Fibroblast of mammary gland (primary cell): ENCODE measurements at regions not wholly inside any gene's neighbourhood (a gene's known extent, or its start where the extent isn't known, plus 50 kb on each side); places are given as distances from the start of the nearest gene placed in this dataset.

Experiments
- DNase-seq: peaks from one replicate; pipeline ENCODE4 v3.0.0-alpha.2; 2010; ENCODE audit warnings: low read depth
- H3K4me3 ChIP-seq: 2 replicates; pipeline ENCODE4 v1.5.1; 2011; ENCODE audit warnings: low read depth, mild to moderate bottlenecking, low read length, moderate library complexity; ENCODE audit not compliant: control insufficient read depth
- CTCF ChIP-seq: conservative IDR thresholded peaks from 2 replicates; pipeline ENCODE4 v1.5.1; 2011; ENCODE audit warnings: low read depth, low read length, inconsistent platforms; ENCODE audit not compliant: control insufficient read depth, insufficient read depth

DNA sequence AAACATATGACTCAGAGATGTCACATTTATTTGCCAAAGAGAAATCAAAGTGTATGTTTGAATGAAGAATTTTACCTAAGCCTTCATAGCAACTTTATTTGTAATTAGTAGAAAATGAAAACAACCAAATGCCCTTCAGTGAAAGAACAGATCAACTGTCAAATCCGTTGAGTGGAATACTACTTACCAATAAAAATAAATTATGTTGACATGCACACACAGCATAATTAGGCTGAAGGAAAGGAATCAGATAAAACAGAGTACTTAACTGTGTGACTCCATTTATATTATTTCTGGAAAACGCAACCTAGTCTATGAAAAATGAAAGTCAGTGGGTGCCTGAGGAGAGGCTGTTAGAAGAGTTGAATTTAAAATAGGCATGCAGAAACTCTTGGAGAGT, 1034.6 kb upstream of the PCDH9 start:
- no peak for TF ChIP-seq CTCF
- no peak for DNase-seq
- no peak overlapping the region for H3K4me3 ChIP-seq

DNA sequence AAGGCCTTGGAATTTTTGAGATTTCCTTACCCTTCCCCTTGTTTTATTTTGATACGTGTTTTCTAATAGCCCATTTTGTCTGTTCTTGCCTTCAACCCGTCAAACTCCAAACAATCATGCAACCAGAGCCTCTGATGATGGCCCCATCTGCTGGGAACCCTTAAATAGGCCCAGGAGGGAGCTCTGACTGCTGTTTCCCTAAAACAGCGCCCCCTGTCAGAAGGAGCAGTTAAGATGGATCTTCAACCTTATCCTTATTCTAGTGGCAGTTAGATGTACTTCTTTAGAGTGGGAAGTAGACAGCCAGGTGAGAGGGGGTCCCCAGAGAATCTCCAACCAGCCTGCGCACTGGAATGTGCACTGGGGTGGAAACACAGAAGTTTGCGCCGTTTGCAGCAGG, 1031.0 kb upstream of the PCDH9 start:
- no peak for DNase-seq
- no peak overlapping the region for H3K4me3 ChIP-seq
- no peak for TF ChIP-seq CTCF

- TF ChIP-seq CTCF: no peak
- peak; percentile 40 for DNase-seq
- no peak overlapping the region for H3K4me3 ChIP-seq
These were observed 1027.1 kb upstream of the PCDH9 start for GRCh38 chr13:68257111-68257842.

DNA sequence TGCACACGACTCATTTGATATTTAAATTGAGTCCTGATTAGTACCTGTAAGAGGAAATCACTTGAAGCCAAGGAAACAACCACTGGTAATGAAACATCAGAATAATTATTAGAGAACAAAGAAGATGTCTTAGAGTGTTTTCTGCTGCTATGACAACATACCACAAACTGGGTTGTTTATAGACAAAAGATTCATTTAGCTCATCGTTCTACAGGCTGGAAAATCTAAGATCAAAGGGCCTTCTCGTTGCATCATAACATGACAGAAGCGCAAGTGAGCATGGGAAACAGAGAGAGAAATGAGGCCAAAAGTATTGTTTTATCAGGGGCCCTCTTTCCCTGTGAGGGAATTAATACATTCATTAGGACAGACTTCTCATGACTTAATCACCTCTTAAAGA, 1024.0 kb upstream of the PCDH9 start:
- DNase-seq: no peak
- TF ChIP-seq CTCF: no peak
- no peak overlapping the region for H3K4me3 ChIP-seq

GRCh38 chr13:68234274-68234673, 1004.1 kb upstream of the PCDH9 start:
- peak; percentile 6 for DNase-seq
- no peak for TF ChIP-seq CTCF
- H3K4me3 ChIP-seq: no peak overlapping the region

DNA sequence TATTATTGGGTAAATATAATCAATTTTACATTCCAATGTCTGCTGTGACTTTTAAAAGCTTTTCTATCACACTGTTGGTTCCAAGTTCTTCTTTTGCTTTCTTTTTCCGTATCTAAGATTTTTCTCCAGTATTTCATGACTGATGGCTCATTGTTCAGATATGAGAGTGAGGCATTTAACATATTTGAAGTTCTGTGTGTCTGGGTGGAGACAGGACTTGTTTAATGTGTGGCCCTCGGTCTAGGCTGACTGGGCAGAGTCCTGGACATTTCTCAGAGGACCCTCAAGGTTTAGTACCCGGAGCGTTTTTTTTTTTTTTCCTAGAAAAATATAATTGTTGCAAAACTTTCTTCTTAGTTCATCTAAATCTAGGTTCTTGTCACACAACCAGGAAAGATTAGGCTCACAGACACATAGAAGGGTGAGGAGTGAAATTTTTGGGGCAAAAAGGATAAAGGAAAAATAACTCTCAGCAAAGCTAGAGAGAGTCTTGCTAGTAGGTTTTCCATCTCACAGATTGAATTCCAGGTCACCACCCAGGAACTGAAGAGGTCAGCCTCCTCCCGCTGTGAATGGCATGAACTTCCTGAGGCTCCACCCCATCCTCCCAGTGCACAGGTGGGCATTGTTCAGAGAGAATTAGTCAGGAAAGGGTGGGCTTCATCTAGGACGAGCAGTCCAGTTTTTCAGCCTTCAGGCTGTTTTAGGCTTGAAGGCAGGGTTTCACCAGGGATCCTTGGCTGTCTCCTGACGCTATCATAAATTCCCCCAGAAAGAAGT, 1002.4 kb upstream of the PCDH9 start:
- no peak overlapping the region for H3K4me3 ChIP-seq
- TF ChIP-seq CTCF: no peak
- no peak for DNase-seq
